ENCODE measurements at regions not wholly inside any gene's neighbourhood (a gene's known extent, or its start where the extent isn't known, plus 50 kb on each side); places are given as distances from the start of the nearest gene placed in this dataset.
"Not testable (repeated sequence)": the region's sequence is repeated elsewhere in the genome, so short reads cannot be mapped to it uniquely, and the experiment has no call there.

DNA sequence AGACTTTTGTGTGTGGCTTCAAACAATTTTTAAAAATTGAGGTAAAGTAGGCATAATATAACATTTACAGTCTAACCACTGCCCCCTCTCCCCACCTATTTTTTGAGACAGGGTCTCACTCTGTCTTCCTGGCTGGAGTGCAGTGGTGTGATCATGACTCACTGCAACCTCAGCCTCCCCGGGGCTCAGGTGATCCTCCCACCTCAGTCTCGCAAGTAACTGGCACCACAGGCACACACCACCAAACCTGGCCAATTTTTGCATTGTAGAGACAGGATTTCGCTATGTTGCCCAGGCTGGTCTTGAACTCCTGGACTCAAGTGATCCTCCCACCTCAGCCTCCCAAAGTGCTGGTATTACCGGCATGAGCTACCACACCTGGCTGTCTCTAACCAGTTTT lies 161.8 kb downstream of the GOSR1 start:
- not testable (repeated sequence) for H3K9me3 ChIP-seq (ENCODE audit: control insufficient read depth, insufficient read depth, low read length); H3K36me3 ChIP-seq (ENCODE audit: control insufficient read depth, insufficient read depth, low read length); H3K4me3 ChIP-seq (ENCODE audit: low read depth, low read length); H3K27me3 ChIP-seq (ENCODE audit: control insufficient read depth, insufficient read depth, low read length); H3K4me1 ChIP-seq (ENCODE audit: control insufficient read depth, insufficient read depth, low read length); H3K9ac ChIP-seq (ENCODE audit: low read depth, low read length)

DNA sequence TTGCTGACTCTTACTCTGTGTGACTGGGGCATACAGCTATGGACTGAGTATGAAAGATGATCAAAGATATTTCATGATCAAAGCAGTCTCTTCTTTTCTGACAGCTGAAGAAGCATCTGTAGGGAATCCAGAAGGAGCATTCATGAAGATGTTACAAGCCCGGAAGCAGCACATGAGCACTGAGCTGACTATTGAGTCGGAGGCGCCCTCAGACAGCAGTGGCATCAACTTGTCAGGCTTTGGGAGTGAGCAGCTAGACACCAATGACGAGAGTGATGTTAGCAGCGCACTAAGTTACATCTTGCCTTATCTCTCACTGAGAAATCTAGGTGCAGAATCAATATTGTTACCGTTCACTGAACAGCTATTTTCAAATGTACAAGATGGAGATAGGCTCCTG lies 154.4 kb downstream of the GOSR1 start:
- H3K36me3 ChIP-seq (ENCODE audit: control insufficient read depth, insufficient read depth, low read length); H3K9ac ChIP-seq (ENCODE audit: low read depth, low read length); H3K27me3 ChIP-seq (ENCODE audit: control insufficient read depth, insufficient read depth, low read length); H3K4me3 ChIP-seq (ENCODE audit: low read depth, low read length); H3K9me3 ChIP-seq (ENCODE audit: control insufficient read depth, insufficient read depth, low read length); H3K4me1 ChIP-seq (ENCODE audit: control insufficient read depth, insufficient read depth, low read length): not testable (repeated sequence)

- not testable (repeated sequence) for H3K36me3 ChIP-seq (ENCODE audit: control insufficient read depth, insufficient read depth, low read length); H3K4me3 ChIP-seq (ENCODE audit: low read depth, low read length); H3K9me3 ChIP-seq (ENCODE audit: control insufficient read depth, insufficient read depth, low read length); H3K4me1 ChIP-seq (ENCODE audit: control insufficient read depth, insufficient read depth, low read length); H3K9ac ChIP-seq (ENCODE audit: low read depth, low read length); H3K27me3 ChIP-seq (ENCODE audit: control insufficient read depth, insufficient read depth, low read length)
These were observed 148.2 kb downstream of the GOSR1 start for GRCh38 chr17:30625380-30625779.

- not testable (repeated sequence) for H3K9ac ChIP-seq (ENCODE audit: low read depth, low read length); H3K36me3 ChIP-seq (ENCODE audit: control insufficient read depth, insufficient read depth, low read length); H3K4me3 ChIP-seq (ENCODE audit: low read depth, low read length); H3K27me3 ChIP-seq (ENCODE audit: control insufficient read depth, insufficient read depth, low read length); H3K4me1 ChIP-seq (ENCODE audit: control insufficient read depth, insufficient read depth, low read length); H3K9me3 ChIP-seq (ENCODE audit: control insufficient read depth, insufficient read depth, low read length)
These were observed 147.0 kb downstream of the GOSR1 start for GRCh38 chr17:30624180-30624579.

DNA sequence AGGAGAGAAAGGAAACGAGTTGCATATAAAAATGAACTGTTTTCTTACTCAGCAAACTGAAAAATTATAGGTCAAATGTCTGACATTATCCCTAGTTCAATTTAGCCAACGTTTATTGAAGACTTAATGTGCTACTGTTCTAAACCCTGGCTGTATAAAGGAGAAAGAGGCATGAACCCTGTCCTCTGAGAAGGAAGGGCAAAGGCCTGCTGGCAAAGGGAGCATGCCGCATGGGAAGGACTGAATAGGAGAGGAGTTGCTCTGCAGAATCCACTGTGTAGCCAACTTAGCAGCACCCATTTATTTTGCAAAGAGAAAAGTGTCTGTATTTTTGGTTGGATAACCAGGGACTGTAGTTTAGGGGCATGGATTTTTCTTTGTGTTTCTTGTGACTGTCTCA lies 132.5 kb downstream of the GOSR1 start:
- not testable (repeated sequence) for H3K9ac ChIP-seq (ENCODE audit: low read depth, low read length); H3K4me1 ChIP-seq (ENCODE audit: control insufficient read depth, insufficient read depth, low read length); H3K4me3 ChIP-seq (ENCODE audit: low read depth, low read length); H3K9me3 ChIP-seq (ENCODE audit: control insufficient read depth, insufficient read depth, low read length); H3K27me3 ChIP-seq (ENCODE audit: control insufficient read depth, insufficient read depth, low read length); H3K36me3 ChIP-seq (ENCODE audit: control insufficient read depth, insufficient read depth, low read length)

DNA sequence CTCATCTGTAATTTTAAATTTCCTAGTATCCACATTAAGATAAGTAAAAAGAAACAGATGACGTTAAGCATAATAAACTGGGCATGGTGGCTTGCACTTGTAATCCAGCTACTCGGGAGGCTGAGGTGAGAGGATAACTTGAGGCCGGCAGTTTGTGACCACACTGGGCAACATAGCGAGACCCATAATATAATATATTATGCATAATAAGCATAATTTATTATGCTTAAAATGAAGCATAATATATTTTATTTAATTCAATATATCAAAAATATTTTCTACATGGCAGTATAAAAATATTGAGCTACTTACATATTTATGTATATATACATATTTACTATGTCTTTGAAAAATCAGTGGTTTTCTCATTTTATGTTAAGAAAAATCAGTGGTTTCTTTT lies 128.3 kb downstream of the GOSR1 start:
- Histone ChIP-seq H3K9me3 (ENCODE audit: control insufficient read depth, insufficient read depth, low read length) (no peaks in the 10 kb centered on the region), H3K4me1 (ENCODE audit: control insufficient read depth, insufficient read depth, low read length) (no peaks in the 10 kb centered on the region), H3K4me3 (ENCODE audit: low read depth, low read length) (no peak overlapping the region), H3K9ac (ENCODE audit: low read depth, low read length) (no peak overlapping the region), H3K27me3 (ENCODE audit: control insufficient read depth, insufficient read depth, low read length) (no peaks in the 10 kb centered on the region), H3K36me3 (ENCODE audit: control insufficient read depth, insufficient read depth, low read length) (no peaks in the 10 kb centered on the region)

GRCh38 chr17:30605027-30605426 lies 127.8 kb downstream of the GOSR1 start:
- Histone ChIP-seq H3K9ac (ENCODE audit: low read depth, low read length) (no peak overlapping the region), H3K27me3 (ENCODE audit: control insufficient read depth, insufficient read depth, low read length) (no peaks in the 10 kb centered on the region), H3K4me3 (ENCODE audit: low read depth, low read length) (no peak overlapping the region), H3K36me3 (ENCODE audit: control insufficient read depth, insufficient read depth, low read length) (no peaks in the 10 kb centered on the region), H3K9me3 (ENCODE audit: control insufficient read depth, insufficient read depth, low read length) (no peaks in the 10 kb centered on the region), H3K4me1 (ENCODE audit: control insufficient read depth, insufficient read depth, low read length) (no peaks in the 10 kb centered on the region)

GRCh38 chr17:30602396-30602795 lies 125.2 kb downstream of the GOSR1 start:
- H3K4me3 ChIP-seq (ENCODE audit: low read depth, low read length); H3K9ac ChIP-seq (ENCODE audit: low read depth, low read length); H3K9me3 ChIP-seq (ENCODE audit: control insufficient read depth, insufficient read depth, low read length); H3K36me3 ChIP-seq (ENCODE audit: control insufficient read depth, insufficient read depth, low read length); H3K27me3 ChIP-seq (ENCODE audit: control insufficient read depth, insufficient read depth, low read length); H3K4me1 ChIP-seq (ENCODE audit: control insufficient read depth, insufficient read depth, low read length): not testable (repeated sequence)

DNA sequence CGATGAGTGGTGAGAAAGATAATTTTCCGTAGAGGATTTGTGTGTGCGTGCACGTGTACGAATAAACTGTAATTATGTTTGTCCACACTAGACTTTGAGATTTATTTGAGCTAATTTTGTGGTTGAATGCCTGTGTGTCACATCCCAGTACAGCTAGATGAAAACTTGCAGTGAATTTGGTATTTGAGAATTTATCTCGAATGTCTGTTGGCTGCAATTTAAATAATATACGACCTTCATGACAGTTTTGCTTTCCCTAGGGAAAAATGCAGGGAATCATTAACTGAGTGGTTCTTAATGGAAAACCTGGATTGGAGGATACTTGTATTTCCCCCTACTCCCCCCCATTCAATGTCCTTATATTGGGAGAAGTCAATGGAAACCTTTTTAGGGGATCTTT lies 124.8 kb downstream of the GOSR1 start:
- peak overlapping the region; percentile 24 for H3K4me3 ChIP-seq (ENCODE audit: low read depth, low read length)
- H3K9ac ChIP-seq (ENCODE audit: low read depth, low read length); H3K36me3 ChIP-seq (ENCODE audit: control insufficient read depth, insufficient read depth, low read length); H3K27me3 ChIP-seq (ENCODE audit: control insufficient read depth, insufficient read depth, low read length); H3K9me3 ChIP-seq (ENCODE audit: control insufficient read depth, insufficient read depth, low read length); H3K4me1 ChIP-seq (ENCODE audit: control insufficient read depth, insufficient read depth, low read length): not testable (repeated sequence)

DNA sequence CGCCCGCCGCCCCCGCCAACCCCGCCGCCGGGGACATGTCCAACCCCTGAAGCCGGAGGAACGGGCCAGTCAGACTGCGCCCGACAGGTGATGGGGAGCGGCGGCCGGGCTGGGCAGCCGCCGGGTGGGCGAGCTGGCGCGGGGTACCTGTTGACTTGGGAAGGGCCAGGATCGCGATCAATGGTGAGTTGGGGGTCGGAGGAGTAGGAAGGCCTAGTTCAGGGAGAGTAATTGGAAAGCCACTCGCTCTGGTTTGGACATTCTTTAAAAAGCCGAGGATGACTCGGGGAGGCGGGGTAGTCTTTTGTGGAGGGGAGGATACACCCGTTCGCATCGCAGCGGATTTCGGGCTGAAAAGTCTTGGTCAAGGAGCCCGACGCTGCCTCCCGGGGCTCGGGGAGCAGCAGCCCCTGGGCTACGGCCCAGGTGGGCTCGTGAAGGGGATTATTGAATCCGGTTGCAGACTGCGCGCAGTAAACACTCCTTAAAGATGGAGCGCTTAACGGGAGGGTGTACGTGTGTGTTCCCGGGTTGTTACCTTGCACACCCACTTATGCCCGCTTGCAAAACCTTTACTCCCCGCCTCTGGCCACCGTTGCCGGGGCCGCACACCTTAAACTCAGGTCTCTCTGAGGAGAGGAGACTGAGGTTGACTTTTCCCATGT lies 123.8 kb downstream of the GOSR1 start:
- peak overlapping the region; percentile 92 for H3K4me3 ChIP-seq (ENCODE audit: low read depth, low read length)
- no peaks in the 10 kb centered on the region for H3K4me1 ChIP-seq (ENCODE audit: control insufficient read depth, insufficient read depth, low read length)
- no peaks in the 10 kb centered on the region for H3K27me3 ChIP-seq (ENCODE audit: control insufficient read depth, insufficient read depth, low read length)
- H3K9ac ChIP-seq (ENCODE audit: low read depth, low read length), result peak overlapping the region; percentile 32
- H3K36me3 ChIP-seq (ENCODE audit: control insufficient read depth, insufficient read depth, low read length), result no peaks in the 10 kb centered on the region
- no peaks in the 10 kb centered on the region for H3K9me3 ChIP-seq (ENCODE audit: control insufficient read depth, insufficient read depth, low read length)

GRCh38 chr17:30600060-30600829 lies 123.0 kb downstream of the GOSR1 start:
- H3K4me1 ChIP-seq (ENCODE audit: control insufficient read depth, insufficient read depth, low read length), result no peaks in the 10 kb centered on the region
- H3K27me3 ChIP-seq (ENCODE audit: control insufficient read depth, insufficient read depth, low read length), result no peaks in the 10 kb centered on the region
- no peaks in the 10 kb centered on the region for H3K36me3 ChIP-seq (ENCODE audit: control insufficient read depth, insufficient read depth, low read length)
- peak overlapping the region; percentile 92 for H3K4me3 ChIP-seq (ENCODE audit: low read depth, low read length)
- H3K9ac ChIP-seq (ENCODE audit: low read depth, low read length), result peak overlapping the region; percentile 76
- H3K9me3 ChIP-seq (ENCODE audit: control insufficient read depth, insufficient read depth, low read length), result no peaks in the 10 kb centered on the region

DNA sequence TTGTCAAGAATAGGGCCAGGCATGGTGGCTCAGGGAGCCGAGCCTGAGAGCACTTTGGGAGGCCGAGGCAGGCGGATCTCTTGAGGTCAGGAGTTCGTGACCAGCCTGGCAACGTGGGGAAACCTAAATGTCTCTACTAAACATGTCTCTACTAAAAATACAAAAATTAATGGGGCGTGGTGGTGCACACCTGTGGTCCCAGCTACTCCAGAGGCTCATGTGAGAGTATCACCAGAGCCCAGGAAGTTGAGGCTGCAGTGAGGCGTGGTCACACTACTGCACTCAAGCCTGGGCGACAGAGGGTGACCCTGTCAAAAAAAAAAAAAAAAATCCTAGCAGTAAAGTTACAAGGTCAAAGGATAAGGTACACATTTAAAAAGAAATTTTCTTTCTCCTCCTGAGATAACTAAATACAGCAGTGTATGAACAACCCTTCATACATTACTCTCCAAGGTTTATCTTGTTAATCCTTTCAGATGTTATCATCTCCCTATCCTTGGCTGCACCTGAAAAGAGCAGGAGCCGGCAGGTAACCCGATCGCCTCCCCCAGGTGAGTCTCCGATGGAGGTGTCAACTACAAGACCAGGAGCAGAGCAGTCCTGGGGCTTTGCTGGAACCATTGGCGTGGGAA lies 122.3 kb downstream of the GOSR1 start:
- no peak overlapping the region for H3K9ac ChIP-seq (ENCODE audit: low read depth, low read length)
- H3K9me3 ChIP-seq (ENCODE audit: control insufficient read depth, insufficient read depth, low read length), result no peaks in the 10 kb centered on the region
- peak overlapping the region; percentile 92 for H3K4me3 ChIP-seq (ENCODE audit: low read depth, low read length)
- no peaks in the 10 kb centered on the region for H3K4me1 ChIP-seq (ENCODE audit: control insufficient read depth, insufficient read depth, low read length)
- no peaks in the 10 kb centered on the region for H3K36me3 ChIP-seq (ENCODE audit: control insufficient read depth, insufficient read depth, low read length)
- no peaks in the 10 kb centered on the region for H3K27me3 ChIP-seq (ENCODE audit: control insufficient read depth, insufficient read depth, low read length)

All from iPS-15b (cell line).